ENCODE measurements at regions not wholly inside any gene's neighbourhood (a gene's known extent, or its start where the extent isn't known, plus 50 kb on each side); places are given as distances from the start of the nearest gene placed in this dataset.

DNA sequence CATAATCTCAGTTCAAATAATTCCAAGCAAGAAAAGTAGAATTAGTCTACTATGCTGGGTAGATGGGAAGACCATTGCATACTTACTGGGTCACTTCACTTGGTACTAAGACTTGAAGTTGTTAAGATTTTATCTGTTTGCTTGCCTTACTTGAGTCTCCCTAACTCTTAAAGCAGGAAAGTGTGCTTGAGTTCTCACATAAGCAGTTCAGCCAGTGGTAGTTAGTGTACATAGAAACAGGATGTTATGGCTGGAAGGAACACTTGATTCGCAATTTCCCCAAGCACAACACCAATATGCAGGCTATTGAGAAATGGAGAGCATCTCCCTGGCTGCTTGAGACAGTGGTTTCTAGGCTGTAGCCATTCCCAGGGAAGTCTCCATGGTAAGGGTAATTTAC, 176.1 kb downstream of the MSL3 start:
- TF ChIP-seq, protein P1, sequence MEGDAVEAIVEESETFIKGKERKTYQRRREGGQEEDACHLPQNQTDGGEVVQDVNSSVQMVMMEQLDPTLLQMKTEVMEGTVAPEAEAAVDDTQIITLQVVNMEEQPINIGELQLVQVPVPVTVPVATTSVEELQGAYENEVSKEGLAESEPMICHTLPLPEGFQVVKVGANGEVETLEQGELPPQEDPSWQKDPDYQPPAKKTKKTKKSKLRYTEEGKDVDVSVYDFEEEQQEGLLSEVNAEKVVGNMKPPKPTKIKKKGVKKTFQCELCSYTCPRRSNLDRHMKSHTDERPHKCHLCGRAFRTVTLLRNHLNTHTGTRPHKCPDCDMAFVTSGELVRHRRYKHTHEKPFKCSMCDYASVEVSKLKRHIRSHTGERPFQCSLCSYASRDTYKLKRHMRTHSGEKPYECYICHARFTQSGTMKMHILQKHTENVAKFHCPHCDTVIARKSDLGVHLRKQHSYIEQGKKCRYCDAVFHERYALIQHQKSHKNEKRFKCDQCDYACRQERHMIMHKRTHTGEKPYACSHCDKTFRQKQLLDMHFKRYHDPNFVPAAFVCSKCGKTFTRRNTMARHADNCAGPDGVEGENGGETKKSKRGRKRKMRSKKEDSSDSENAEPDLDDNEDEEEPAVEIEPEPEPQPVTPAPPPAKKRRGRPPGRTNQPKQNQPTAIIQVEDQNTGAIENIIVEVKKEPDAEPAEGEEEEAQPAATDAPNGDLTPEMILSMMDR (IDR thresholded peaks at IDR 0.05) = no peak
- TF ChIP-seq POLR2A (IDR thresholded peaks at IDR 0.05) (no peak), POLR2AphosphoS5 (IDR thresholded peaks at IDR 0.05) (no peak)
